Panc1 (cell line): ENCODE measurements at regions not wholly inside any gene's neighbourhood (a gene's known extent, or its start where the extent isn't known, plus 50 kb on each side); places are given as distances from the start of the nearest gene placed in this dataset.

Experiments used
- ATAC-seq: fragments of 200-7000 bp; cut with Tn5 transposase; 2 replicates; pipeline ENCODE4 v1.9.1; 2020; ENCODE audit warnings: mild to moderate bottlenecking, moderate library complexity
- BruUV-seq: library from RNA; stranded (reverse); fragments of 400-500 nt; replicated peaks from 2 replicates; lab custom pipeline; 2021; lab: Mats Ljungman, UMichigan
- CTCF ChIA-PET: fragments of 300-600 bp; sonication (Branson Sonifier 250); formaldehyde crosslinking; loops from one replicate; lab custom pipeline; 2022; ENCODE audit warnings: antibody characterized with exemption; lab: Charles Lee
- POLR2A ChIA-PET: fragments of 300-600 bp; sonication (Branson Sonifier 250); formaldehyde crosslinking; loops from one replicate; lab custom pipeline; 2022; ENCODE audit warnings: antibody characterized with exemption; lab: Charles Lee
- DNase-seq: peaks from one replicate; pipeline ENCODE4 v3.0.0-alpha.2; 2010; ENCODE audit warnings: low read depth, low spot score
- H3K27ac ChIP-seq: 2 replicates; pipeline ENCODE4 v1.5.1; 2011; ENCODE audit warnings: mild to moderate bottlenecking, low read length, inconsistent platforms
- H3K27me3 ChIP-seq: fragments of 200-500 bp; sonication (Bioruptor generic); 2 replicates; pipeline ENCODE4 v1.6.0; 2014; ENCODE audit warnings: low read length, inconsistent platforms; ENCODE audit not compliant: control insufficient read depth, insufficient read depth
- H3K36me3 ChIP-seq: fragments of 200-500 bp; sonication (Bioruptor generic); 2 replicates; pipeline ENCODE4 v1.5.1; 2014; ENCODE audit warnings: inconsistent platforms, mild to moderate bottlenecking, low read length, moderate library complexity; ENCODE audit not compliant: control insufficient read depth, insufficient read depth
- H3K4me1 ChIP-seq: 2 replicates; pipeline ENCODE4 v1.5.1; 2011; ENCODE audit warnings: inconsistent platforms, mild to moderate bottlenecking, low read length, moderate library complexity; ENCODE audit not compliant: control insufficient read depth, insufficient read depth
- H3K4me3 ChIP-seq, 2 experiments: 2 replicates each; pipeline ENCODE4 v1.5.1; 2011 to 2012; ENCODE audit warnings: low read depth in 2 of 2, low read length in 2 of 2, mild to moderate bottlenecking in 2 of 2, inconsistent platforms in 1 of 2, moderate library complexity in 1 of 2
- H3K9me3 ChIP-seq: fragments of 200-500 bp; sonication (Bioruptor generic); 2 replicates; pipeline ENCODE4 v1.5.1; 2014; ENCODE audit warnings: low read depth, mild to moderate bottlenecking, inconsistent platforms, low read length, moderate library complexity; ENCODE audit not compliant: control insufficient read depth, insufficient read depth
- CTCF ChIP-seq: fragments of 450-650 bp; IDR thresholded peaks from 2 replicates; pipeline ENCODE4 v1.5.1; 2017; ENCODE audit warnings: mild to moderate bottlenecking
- POLR2AphosphoS5 ChIP-seq: IDR thresholded peaks from 2 replicates; pipeline ENCODE4 v1.6.1; 2012; ENCODE audit warnings: mild to moderate bottlenecking, low read depth, low read length, moderate library complexity
- REST ChIP-seq, 2 experiments: IDR thresholded peaks; 2 replicates each; pipeline ENCODE4 v1.6.1; 2011 to 2012; ENCODE audit warnings: low read depth in 2 of 2, control low read depth in 1 of 2, low read length in 1 of 2, mild to moderate bottlenecking in 1 of 2, moderate library complexity in 1 of 2; ENCODE audit not compliant: insufficient read depth in 1 of 2
- SIN3A ChIP-seq: IDR thresholded peaks from 2 replicates; pipeline ENCODE4 v1.6.1; 2012; ENCODE audit warnings: low read depth, mild to moderate bottlenecking, low read length, moderate library complexity, borderline replicate concordance; ENCODE audit not compliant: insufficient read depth
- TCF7L2 ChIP-seq: IDR thresholded peaks from 2 replicates; pipeline ENCODE4 v1.6.1; 2011; ENCODE audit warnings: mild to moderate bottlenecking, low read depth, low read length, inconsistent platforms
- in situ Hi-C: cut with HindIII; loops from 2 replicates; pipeline ENCODE4 v1.10.0; 2016; ENCODE audit warnings: low sequenced_read_pairs, low pct_unique_long_range_greater_than_20kb
- intact Hi-C: fragments of 100-400 bp; cut with micrococcal nuclease; formaldehyde crosslinking; loops from one replicate; pipeline ENCODE4 v1.10.0; 2022; ENCODE audit not compliant: unreplicated experiment

- Histone ChIP-seq H3K27me3 (no peaks in the 10 kb centered on the region; the same call in none of the 2 replicates), H3K9me3 (no peaks in the 10 kb centered on the region), H3K36me3 (no peaks in the 10 kb centered on the region), H3K27ac (no peak overlapping the region), H3K4me3 (no peak overlapping the region), H3K4me1 (no peaks in the 10 kb centered on the region)
- ChIA-PET POLR2A (no interaction called here), CTCF (no interaction called here)
- DNase-seq (no peak), ATAC-seq (no peak)
- in situ Hi-C loops (no loop called here), intact Hi-C loops (no loop called here)
- no TSS peak for BruUV-seq
- TF ChIP-seq TCF7L2: no peak
Measured at GRCh38 chr5:163631856-163632255, 126.4 kb downstream of the MAT2B start.

DNA sequence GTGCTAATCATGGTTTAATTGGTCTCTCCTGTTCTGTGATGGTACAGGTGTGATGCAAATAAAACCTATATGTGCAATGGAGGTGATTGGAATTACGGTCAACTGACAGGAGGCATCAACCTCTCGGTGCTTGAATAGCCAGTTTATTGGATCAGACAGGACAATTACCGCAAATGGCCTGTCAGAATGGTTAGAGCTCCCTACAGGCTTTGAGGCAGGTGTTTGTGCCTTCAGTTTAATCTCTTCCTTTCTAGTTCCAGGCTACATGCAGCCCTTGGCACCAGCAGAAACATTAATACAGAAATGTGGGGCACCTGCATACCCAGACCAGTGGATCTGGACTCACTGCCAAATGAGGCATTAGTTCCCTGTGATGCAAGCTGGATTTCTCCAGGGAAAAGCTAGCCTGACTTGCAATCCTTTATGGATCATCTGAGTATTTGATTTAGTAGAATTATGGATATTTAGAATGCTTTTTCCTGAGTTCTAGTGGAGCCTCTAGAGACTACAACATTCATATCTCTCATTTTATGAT is 128.6 kb downstream of the MAT2B start:
- Histone ChIP-seq H3K4me3 (no peak overlapping the region), H3K4me1 (no peaks in the 10 kb centered on the region), H3K36me3 (no peaks in the 10 kb centered on the region), H3K27me3 (no peaks in the 10 kb centered on the region; the same call in none of the 2 replicates), H3K27ac (no peak overlapping the region), H3K9me3 (no peaks in the 10 kb centered on the region)
- no TSS peak for BruUV-seq
- no peak for TF ChIP-seq SIN3A
- no peak for TF ChIP-seq REST (IDR thresholded peaks at IDR 0.05; ENCODE audit: insufficient read depth in 1 of 2, low read depth in 2 of 2, low read length in 1 of 2)
- no peak for TF ChIP-seq TCF7L2
- TF ChIP-seq CTCF: no peak
- TF ChIP-seq POLR2AphosphoS5: no peak
- ATAC-seq: no peak
- in situ Hi-C loops: no loop called here
- DNase-seq: no peak
- intact Hi-C loops: no loop called here
- ChIA-PET CTCF (no interaction called here), POLR2A (no interaction called here)

GRCh38 chr5:163635631-163636030 is 130.2 kb downstream of the MAT2B start:
- Histone ChIP-seq H3K36me3 (no peaks in the 10 kb centered on the region), H3K27me3 (no peaks in the 10 kb centered on the region; the same call in none of the 2 replicates), H3K27ac (no peak overlapping the region), H3K9me3 (no peaks in the 10 kb centered on the region), H3K4me1 (no peaks in the 10 kb centered on the region), H3K4me3 (no peak overlapping the region)
- DNase-seq: no peak
- ChIA-PET POLR2A (no interaction called here), CTCF (no interaction called here)
- TF ChIP-seq CTCF (no peak), REST (IDR thresholded peaks at IDR 0.05; ENCODE audit: insufficient read depth in 1 of 2, low read depth in 2 of 2, low read length in 1 of 2) (no peak), POLR2AphosphoS5 (no peak), SIN3A (no peak), TCF7L2 (no peak)
- in situ Hi-C loops (no loop called here), intact Hi-C loops (no loop called here)
- no TSS peak for BruUV-seq
- ATAC-seq: no peak
